Psoas muscle (tissue), 7 donors: ENCODE measurements at regions not wholly inside any gene's neighbourhood (a gene's known extent, or its start where the extent isn't known, plus 50 kb on each side); places are given as distances from the start of the nearest gene placed in this dataset.

Source experiments
- ATAC-seq, 4 donors: fragments of 200-7000 bp; cut with Tn5 transposase; one replicate each; pipeline ENCODE4 v1.9.1; 2020; ENCODE audit warnings: moderate library complexity in 3 of 4, mild to moderate bottlenecking in 2 of 4
- DNase-seq, 2 donors: peaks; one replicate each; pipeline ENCODE4 v3.0.0-alpha.2; 2020
- H3K27ac ChIP-seq: fragments of 200-600 bp; one replicate; pipeline ENCODE4 v1.8.0; 2022
- H3K27me3 ChIP-seq, 3 donors: fragments of 200-600 bp in 1 of 3; one replicate each; pipeline versions ENCODE4 v1.6.1 to v1.8.0; 2013 to 2022; ENCODE audit warnings: low read length in 2 of 3, mild to moderate bottlenecking in 2 of 3, moderate library complexity in 1 of 3; ENCODE audit not compliant: insufficient read depth in 3 of 3
- H3K36me3 ChIP-seq, 2 donors: fragments of 200-600 bp in 1 of 2; one replicate each; pipeline versions ENCODE4 v1.6.1 to v1.8.0; 2013 to 2022; ENCODE audit warnings: low read depth in 1 of 2, mild to moderate bottlenecking in 1 of 2, moderate library complexity in 1 of 2; ENCODE audit not compliant: insufficient read depth in 1 of 2
- H3K4me1 ChIP-seq: fragments of 200-600 bp; one replicate; pipeline ENCODE4 v1.8.0; 2022
- H3K4me3 ChIP-seq: fragments of 200-600 bp; one replicate; pipeline ENCODE4 v1.8.0; 2022; ENCODE audit warnings: mild to moderate bottlenecking
- H3K9me3 ChIP-seq: fragments of 200-600 bp; one replicate; pipeline ENCODE4 v1.8.0; 2022
- WGBS, 3 donors: extraction: QIAGEN DNeasy Blood & Tissue Kit; methylation state at CpG; one replicate each; pipeline versions ENCODE4 v1.1.6 to v1.1.7; 2013; 5-methylcytosine and 5-hydroxymethylcytosine counted together
- intact Hi-C, 2 donors: fragments of 100-400 bp; cut with DNase I; formaldehyde crosslinking; loops; one replicate each; pipeline versions ENCODE4 v1.11.0 to v1.14.2; 2022
- TF ChIP-seq, protein P1 (sequence below): fragments of 200-600 bp; IDR thresholded peaks from one replicate; pipeline ENCODE4 v1.8.0; 2022; ENCODE audit warnings: antibody characterized with exemption
- donor health status: healthy with polysubstance abuse.
- donor health status: DM: no; HTN: no; CAD: no; lungs with moderate emphysema.
- donor health status: Bipolar disorder and iron deficiency.
- donor health status: healthy.
- donor health status: DM: yes; HTN: yes; CAD: no.
- donor health status: DM: no; HTN: no; CAD: no.
- donor health status: DM: yes; HTN: yes; CAD: no.

DNA sequence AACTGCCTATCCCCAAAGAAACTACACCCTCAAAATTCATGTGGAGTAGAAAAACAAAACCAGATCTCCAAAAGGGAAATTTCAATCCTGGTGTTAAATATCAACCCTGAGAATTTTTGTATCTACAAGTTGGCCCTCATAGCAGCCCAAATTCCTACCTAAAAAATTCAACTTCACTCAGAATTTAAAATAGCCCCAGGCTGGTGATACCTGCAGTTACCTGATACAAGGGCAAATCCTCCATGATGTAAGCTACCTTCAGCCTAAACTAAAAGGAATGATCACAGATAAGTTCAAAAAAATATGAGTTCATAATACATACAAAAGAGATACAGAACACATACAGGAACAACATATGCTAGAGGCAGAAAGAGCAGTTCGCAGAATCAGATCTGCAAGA is 138.4 kb downstream of the HNRNPD start:
- DNase-seq (no peak), ATAC-seq (no peak)
- Histone ChIP-seq H3K27me3 (no peaks in the 10 kb centered on the region), H3K4me3 (no peak overlapping the region), H3K27ac (no peak overlapping the region), H3K36me3 (no peaks in the 10 kb centered on the region), H3K9me3 (no peaks in the 10 kb centered on the region), H3K4me1 (no peaks in the 10 kb centered on the region)
- WGBS, 3 donors, result 63 to 81% (median 65%) methylated on average over 1 of the region's 1 CpG
- intact Hi-C loops, result no loop called here
- TF ChIP-seq, protein P1, sequence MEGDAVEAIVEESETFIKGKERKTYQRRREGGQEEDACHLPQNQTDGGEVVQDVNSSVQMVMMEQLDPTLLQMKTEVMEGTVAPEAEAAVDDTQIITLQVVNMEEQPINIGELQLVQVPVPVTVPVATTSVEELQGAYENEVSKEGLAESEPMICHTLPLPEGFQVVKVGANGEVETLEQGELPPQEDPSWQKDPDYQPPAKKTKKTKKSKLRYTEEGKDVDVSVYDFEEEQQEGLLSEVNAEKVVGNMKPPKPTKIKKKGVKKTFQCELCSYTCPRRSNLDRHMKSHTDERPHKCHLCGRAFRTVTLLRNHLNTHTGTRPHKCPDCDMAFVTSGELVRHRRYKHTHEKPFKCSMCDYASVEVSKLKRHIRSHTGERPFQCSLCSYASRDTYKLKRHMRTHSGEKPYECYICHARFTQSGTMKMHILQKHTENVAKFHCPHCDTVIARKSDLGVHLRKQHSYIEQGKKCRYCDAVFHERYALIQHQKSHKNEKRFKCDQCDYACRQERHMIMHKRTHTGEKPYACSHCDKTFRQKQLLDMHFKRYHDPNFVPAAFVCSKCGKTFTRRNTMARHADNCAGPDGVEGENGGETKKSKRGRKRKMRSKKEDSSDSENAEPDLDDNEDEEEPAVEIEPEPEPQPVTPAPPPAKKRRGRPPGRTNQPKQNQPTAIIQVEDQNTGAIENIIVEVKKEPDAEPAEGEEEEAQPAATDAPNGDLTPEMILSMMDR, result no peak

- WGBS, 3 donors, result 82 to 94% (median 94%) methylated on average over 1 of the region's 1 CpG
- TF ChIP-seq, protein P1, result no peak
- H3K9me3 ChIP-seq, result no peaks in the 10 kb centered on the region
- DNase-seq (no peak), ATAC-seq (no peak)
- H3K36me3 ChIP-seq, result no peaks in the 10 kb centered on the region
- H3K4me1 ChIP-seq, result no peaks in the 10 kb centered on the region
- H3K27ac ChIP-seq, result no peak overlapping the region
- no peaks in the 10 kb centered on the region for H3K27me3 ChIP-seq
- no peak overlapping the region for H3K4me3 ChIP-seq
- intact Hi-C loops, result no loop called here
Observed at GRCh38 chr4:82232891-82233290, 140.9 kb downstream of the HNRNPD start.

- no peak overlapping the region for H3K27ac ChIP-seq
- DNase-seq (no peak), ATAC-seq (no peak)
- no peaks in the 10 kb centered on the region for H3K36me3 ChIP-seq
- H3K4me3 ChIP-seq, result no peak overlapping the region
- TF ChIP-seq, protein P1, result no peak
- no peaks in the 10 kb centered on the region for H3K9me3 ChIP-seq
- H3K27me3 ChIP-seq, result no peaks in the 10 kb centered on the region
- intact Hi-C loops, result no loop called here
- H3K4me1 ChIP-seq, result no peaks in the 10 kb centered on the region
Observed at GRCh38 chr4:82231806-82232205, 142.0 kb downstream of the HNRNPD start.

GRCh38 chr4:82230306-82230705 is 143.5 kb downstream of the HNRNPD start:
- TF ChIP-seq, protein P1, result no peak
- WGBS, 3 donors, result 86 to 91% (median 89%) methylated on average over 4 of the region's 4 CpGs

GRCh38 chr4:82225030-82225429 is 148.8 kb downstream of the HNRNPD start:
- no peaks in the 10 kb centered on the region for H3K36me3 ChIP-seq
- 70 to 82% (median 70%) methylated on average over 2 of the region's 2 CpGs for WGBS, 3 donors
- no peak for DNase-seq
- no peak overlapping the region for H3K4me3 ChIP-seq
- H3K9me3 ChIP-seq, result no peaks in the 10 kb centered on the region
- TF ChIP-seq, protein P1, result no peak
- no peaks in the 10 kb centered on the region for H3K27me3 ChIP-seq
- no peaks in the 10 kb centered on the region for H3K4me1 ChIP-seq
- H3K27ac ChIP-seq, result no peak overlapping the region
- intact Hi-C loops, result no loop called here
- no peak for ATAC-seq

More at GRCh38 chr4:82230306-82230705, 143.5 kb downstream of the HNRNPD start:
- DNase-seq (no peak), ATAC-seq (no peak)
- no peak overlapping the region for H3K4me3 ChIP-seq
- H3K9me3 ChIP-seq, result no peaks in the 10 kb centered on the region
- no peaks in the 10 kb centered on the region for H3K27me3 ChIP-seq
- no peaks in the 10 kb centered on the region for H3K4me1 ChIP-seq
- no peak overlapping the region for H3K27ac ChIP-seq
- intact Hi-C loops, result no loop called here
- no peaks in the 10 kb centered on the region for H3K36me3 ChIP-seq
